SW 1271 (cell line): ENCODE measurements at regions not wholly inside any gene's neighbourhood (a gene's known extent, or its start where the extent isn't known, plus 50 kb on each side); places are given as distances from the start of the nearest gene placed in this dataset.

ENCODE experiments used
- DNase-seq, 2 experiments: peaks; one replicate each; lab custom pipeline; 2025; lab: John Stamatoyannopoulos, UW

GRCh38 chr2:10201201-10201600 lies 78.7 kb downstream of the RRM2 start:
- no peak for DNase-seq

DNA sequence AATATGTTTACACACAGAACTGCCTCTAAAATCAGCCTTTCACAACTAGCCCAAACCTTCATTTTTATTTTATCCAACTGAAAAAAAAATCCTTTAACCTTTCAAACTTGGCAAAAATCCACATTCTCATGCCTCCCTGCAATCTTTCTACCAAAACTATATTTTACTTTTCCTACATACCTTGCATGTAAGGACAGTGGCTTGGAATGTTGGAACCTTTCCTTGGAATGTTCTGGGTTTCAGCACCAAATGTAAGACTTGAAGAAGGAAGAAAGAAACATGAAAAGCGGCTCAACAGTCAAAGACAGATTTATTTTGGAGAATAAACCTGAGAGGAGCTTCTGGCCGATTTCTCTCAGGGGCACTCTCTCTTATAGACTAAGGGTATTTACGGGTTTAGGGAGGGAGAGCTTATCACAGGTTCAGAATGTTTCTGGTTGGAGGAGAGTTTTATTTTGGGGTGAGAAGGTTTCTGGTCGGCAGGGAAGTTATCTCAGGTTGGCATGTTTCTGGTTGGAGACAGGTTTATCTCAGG lies 79.7 kb downstream of the RRM2 start:
- no peak for DNase-seq

DNA sequence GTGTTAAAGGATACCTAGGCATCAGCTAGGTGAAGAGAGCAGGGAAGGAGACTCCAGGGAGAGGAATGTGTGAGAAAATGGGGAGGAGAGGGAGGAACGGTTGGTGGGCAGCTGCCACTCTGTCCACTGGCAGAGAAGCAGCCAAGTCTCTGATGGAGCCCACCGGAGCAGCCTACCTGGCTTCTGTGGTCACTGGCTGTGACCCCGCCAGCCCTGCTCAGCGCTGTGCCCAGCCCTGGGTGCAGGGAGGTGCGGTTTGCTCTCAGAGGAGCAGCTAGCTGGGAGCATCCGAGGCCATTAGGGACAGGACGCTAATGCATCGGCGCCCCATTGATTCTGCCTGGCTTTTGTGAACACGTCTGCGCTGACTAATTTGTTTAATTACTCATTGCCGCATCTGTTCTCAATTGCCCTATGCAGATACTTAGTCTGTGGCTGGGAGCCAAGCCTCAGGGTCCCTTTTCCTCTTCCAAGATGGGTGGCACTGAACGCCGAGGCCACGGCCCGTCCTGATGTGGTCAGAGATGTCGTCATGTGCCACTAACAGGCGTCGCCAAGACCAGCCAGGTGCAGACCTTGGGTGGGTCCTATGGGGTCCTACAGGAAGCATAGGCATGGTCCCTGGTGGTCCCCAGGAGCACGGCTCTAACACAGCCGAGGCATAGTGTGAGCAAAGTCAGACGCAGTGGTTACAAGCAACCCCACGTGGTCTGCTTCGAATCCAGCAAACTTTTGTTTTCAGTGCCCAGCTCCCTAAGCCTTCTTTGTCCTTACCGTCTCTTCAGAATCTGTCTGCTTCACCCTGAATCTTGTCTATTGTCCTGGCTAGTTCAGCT lies 82.0 kb downstream of the RRM2 start:
- DNase-seq: no peak

GRCh38 chr2:10205162-10205475 lies 82.6 kb downstream of the RRM2 start:
- no peak for DNase-seq

DNA sequence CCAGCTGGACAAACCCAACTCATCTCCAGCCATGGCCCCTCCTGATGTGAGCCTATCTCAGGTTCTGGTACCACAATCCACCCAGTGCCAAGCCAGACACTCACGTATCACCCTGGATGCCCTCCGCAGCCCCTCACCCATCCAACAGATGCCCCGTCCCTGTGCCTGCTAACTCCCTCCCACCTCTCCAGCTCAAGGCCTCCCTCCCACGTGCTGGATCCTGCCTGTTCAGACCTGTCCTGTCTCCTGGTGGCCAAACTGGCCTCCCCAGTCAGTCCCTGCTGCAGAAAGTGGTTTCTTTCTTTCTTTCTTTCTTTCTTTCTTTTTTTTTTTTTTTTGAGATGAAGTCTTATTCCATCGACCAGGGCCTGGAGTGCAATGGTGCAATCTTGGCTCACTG lies 86.2 kb downstream of the RRM2 start:
- DNase-seq: no peak

DNA sequence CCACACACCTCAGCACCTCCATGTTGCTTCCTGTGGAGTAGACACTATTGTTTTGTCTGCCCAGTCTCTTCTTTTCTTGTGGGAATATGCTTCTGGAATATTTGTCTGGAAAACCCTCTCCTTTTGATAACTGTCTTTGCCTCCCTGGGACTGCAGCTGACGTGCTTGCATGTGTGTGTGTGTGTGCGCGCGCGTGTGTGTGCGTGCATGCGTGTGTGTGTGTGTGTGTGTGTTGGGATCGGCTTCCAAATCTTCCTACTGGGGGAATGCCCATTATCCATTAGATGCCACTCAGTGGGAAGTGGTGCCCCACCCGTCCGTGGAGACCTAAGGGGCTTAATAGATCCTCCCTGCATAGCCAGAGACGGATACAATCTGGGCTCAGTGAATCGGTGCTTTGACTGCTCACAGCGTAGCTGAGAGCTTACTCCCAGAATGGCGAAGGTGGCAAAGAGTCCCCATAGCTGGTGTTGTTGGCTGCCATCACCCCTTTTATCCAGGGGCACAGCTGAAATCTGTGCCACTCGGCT lies 86.9 kb downstream of the RRM2 start:
- DNase-seq: no peak

DNA sequence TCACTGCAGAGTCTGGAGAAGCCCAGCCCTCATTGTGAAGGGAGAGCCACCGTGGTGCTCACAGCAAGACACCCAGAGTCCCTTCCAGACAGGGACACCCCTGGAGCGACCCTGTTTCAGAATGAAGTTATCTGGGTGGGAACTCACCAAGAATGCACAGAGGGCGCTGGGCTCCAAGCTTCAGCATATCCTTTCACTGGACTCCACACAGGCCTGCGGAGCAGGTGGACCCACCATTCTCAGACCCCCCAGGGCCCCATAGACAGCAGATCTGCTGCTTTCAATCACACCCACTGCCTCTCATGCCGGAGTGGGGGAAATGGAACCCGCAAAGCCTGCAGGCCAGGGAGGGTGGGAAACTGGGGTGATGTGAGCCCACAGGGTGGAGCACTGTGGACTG lies 87.8 kb downstream of the RRM2 start:
- no peak for DNase-seq

DNA sequence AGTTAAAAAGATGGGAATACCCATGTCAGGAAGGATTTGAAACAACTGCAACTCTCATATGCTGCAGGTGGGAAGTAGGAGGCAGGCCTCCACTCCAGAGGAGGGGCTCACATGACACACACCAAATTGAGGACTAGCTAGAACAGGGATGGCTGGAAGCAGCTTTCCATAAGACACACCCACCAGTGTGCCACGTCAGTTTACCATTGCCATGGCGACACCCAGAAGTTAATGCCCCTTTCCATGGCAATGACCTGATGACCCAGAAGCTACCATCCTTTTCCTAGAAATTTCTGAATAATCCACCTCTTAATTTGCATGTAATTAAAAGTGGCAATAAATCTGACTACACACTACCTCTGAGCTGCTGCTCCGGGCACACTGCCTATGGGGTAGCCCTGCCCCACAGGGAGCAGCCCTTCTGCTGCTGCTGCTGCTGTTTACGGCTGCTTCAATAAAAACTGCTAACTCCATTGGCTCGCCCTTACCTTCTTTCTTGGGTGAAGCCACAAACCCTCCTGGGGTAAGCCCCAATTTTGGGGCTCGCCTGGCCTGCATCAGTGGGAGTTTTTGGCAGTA lies 89.4 kb downstream of the RRM2 start:
- DNase-seq: no peak

DNA sequence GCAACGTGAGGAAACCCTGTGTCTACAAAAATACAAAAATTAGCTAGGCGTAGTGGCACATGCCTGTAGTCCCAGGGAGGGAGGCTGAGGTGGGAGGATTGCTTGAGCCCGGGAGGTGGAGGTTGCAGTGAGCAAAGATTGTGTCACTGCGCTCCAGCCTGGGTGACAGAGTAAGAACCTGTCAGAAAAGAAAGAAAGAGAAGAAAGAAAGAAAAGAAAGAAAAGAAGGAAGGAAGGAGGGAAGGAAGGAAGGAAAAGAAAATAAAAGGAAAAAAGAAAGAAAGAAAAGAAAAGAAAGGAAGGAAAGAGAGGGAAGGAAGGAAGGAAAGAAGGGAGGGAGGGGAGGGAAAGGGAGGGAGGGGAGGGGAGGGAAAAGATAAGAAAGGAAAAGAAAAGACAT lies 89.9 kb upstream of the HPCAL1 start:
- no peak for DNase-seq

GRCh38 chr2:10214179-10214578 lies 88.5 kb upstream of the HPCAL1 start:
- DNase-seq: no peak

DNA sequence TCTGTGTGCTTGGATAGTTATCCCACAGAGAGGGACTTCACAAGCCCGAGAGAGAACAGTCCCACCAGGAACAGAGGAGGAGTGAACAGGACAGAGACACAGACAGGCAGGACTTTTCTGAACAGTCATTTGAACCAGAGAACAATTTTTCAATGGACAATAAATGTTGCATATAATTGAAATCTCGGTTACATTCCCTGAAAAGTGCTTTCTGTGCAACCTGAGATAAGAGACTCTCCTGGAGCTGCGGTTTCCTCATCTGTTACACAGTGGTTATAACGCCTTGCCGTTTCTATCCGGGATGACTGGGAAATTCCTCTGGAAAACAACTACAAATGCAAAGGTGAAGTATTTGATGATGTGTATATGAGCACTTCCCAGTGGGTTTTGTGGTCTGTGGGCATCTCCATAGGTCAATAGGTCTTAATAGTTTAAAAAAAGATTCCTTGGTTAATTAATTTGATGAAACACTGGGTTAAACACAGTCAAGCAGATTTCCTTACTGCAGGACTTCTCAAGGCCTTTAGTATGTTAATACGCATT lies 87.2 kb upstream of the HPCAL1 start:
- no peak for DNase-seq

GRCh38 chr2:10216677-10217488 lies 85.8 kb upstream of the HPCAL1 start:
- DNase-seq: no peak

- no peak for DNase-seq
Measured at GRCh38 chr2:10217489-10218435, 84.9 kb upstream of the HPCAL1 start.

DNA sequence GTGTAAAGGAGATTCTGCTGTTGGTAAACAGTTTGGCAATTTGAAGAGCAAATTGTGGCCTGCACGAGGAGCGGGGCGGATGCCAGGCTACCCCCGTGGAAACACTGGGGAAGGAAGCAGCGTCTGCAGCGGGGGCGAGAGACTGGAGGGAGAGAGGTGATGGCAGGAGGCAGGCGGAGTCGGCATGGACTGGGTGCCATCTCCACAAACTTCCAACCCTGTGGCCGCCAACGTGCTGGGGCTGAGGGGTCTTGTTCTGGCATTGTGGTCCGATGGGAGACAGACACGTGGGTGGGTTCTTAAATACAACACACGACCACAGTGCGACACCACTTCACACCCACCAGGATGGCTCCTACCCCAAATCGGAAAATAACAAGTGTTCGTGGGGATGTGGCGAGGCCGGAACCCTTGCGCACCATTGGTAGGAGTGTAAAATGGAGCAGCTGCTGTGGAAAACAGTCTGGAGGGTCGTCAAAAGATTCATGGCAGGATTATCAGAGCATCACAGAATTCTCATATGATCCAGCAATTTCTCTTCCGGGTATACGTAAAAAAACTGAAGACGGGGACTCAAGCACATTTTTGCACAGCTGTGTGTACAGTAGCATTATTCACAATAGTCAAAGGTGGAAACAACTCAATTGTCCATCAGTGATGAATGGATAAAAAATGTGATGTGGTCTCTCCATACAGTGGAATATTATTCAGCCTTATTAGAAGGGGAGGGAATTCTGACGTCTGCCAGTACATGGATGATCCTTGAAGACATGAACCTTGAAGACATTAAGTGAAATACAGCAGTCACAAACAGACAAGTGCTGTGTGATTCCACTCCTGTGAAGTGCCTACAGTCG lies 82.4 kb upstream of the HPCAL1 start:
- no peak for DNase-seq

GRCh38 chr2:10220902-10221391 lies 81.8 kb upstream of the HPCAL1 start:
- DNase-seq: no peak

DNA sequence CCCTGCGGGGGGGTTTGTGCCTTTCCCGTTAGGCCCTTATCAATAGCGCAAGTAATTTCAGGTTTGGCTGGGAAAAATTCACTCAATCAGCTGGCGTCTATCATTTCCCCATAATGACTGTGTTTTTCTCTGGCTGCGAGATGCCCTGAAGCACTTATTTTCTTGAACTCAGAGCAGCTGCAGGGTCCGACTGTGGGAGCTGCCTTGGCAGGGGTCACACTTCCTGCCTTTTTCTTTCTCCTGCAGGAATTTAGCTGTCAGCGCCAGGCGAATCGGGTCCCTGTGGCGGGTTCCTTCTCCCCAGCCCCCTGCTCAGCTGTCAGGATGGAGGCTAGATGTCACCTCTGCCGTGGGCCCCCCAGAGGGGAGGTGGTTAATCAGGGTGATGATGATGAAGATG lies 81.3 kb upstream of the HPCAL1 start:
- no peak for DNase-seq

DNA sequence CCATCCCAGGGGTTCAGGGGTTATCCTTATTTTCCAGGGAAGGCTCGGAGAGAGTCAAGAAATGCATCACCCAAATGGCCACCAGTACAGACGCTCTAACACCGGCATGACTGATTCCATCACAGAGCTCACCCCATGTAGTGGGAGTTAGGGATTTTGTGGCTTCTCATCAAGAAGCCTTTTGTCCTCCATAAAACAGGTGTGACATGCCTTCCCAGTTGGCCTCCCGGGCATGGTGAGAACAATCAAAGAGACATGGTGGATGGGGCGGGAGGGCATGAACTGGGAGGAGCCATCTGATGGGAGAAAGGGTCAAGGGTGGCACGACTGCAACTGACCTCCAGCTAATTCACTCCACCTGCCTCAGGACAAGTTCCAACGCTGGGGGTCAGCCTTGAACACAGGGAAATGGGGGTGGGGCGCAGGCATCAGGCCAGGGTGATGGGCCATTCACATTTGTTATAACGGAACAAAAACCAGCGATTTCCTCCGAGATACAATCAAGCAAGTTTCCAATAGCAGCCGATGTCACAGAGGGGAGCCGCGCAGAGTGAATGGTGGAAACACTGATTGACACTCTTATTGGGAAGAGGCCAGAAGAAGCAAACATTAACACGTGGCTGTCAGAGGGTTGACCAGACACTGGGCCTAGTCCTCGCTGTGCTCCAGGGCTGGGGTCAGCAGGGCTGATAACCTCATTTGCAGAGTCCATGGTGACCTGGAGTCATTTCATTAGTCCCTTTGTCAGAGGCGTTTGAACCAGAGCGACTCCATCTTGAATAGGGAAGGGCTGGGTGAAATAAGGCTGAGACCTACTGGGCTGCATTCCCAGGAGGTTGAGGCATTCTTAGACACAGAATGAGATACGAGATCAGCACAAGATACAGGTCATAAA lies 80.5 kb upstream of the HPCAL1 start:
- DNase-seq: no peak

GRCh38 chr2:10223471-10223870 lies 79.2 kb upstream of the HPCAL1 start:
- DNase-seq: no peak
